ENCODE measurements at regions not wholly inside any gene's neighbourhood (a gene's known extent, or its start where the extent isn't known, plus 50 kb on each side); places are given as distances from the start of the nearest gene placed in this dataset.

DNA sequence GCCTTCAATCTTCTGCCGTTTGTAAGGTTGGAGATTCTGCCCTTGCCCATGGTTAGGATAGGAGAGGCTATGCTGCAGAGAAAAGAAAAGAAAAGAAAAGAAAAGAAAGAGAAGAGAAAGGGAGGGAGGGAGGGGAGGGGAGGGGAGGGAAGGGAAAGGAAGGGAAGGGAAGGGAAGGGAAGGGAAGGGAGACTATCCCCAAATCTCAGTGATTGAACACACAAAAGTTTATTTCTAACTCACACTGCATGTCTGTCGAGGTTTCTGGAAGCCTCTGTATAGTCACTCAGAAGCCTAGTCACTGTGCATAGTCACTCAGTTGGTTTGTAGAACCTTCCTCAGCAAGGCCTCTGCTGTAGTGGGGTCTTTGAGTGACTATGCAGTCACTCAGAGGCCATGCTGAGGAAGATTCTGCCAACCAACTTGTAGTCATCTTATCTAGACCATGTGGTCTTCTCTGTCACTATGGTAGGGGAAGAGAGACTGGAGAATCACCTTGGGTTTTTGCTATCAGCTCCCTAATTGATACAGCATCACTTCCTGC lies 52.3 kb upstream of the ABCC9 start:
- CTCF ChIA-PET = interaction anchor here (12.9 kb wide), 1 partner anchor 295 kb away, joined by 450 read pairs; no protein-coding TSS in a partner anchor
- Histone ChIP-seq H3K9me3 (ENCODE audit: control insufficient read depth, insufficient read depth, low read length) (no peaks in the 10 kb centered on the region), H3K27ac (ENCODE audit: low read depth, low read length) (no peak overlapping the region), H3K27me3 (ENCODE audit: control insufficient read depth, insufficient read depth, low read length) (no peaks in the 10 kb centered on the region), H3K4me3 (ENCODE audit: low read depth, low read length) (no peak overlapping the region)
- no peak for DNase-seq (ENCODE audit: low read depth, low spot score)
- TF ChIP-seq, protein P1, sequence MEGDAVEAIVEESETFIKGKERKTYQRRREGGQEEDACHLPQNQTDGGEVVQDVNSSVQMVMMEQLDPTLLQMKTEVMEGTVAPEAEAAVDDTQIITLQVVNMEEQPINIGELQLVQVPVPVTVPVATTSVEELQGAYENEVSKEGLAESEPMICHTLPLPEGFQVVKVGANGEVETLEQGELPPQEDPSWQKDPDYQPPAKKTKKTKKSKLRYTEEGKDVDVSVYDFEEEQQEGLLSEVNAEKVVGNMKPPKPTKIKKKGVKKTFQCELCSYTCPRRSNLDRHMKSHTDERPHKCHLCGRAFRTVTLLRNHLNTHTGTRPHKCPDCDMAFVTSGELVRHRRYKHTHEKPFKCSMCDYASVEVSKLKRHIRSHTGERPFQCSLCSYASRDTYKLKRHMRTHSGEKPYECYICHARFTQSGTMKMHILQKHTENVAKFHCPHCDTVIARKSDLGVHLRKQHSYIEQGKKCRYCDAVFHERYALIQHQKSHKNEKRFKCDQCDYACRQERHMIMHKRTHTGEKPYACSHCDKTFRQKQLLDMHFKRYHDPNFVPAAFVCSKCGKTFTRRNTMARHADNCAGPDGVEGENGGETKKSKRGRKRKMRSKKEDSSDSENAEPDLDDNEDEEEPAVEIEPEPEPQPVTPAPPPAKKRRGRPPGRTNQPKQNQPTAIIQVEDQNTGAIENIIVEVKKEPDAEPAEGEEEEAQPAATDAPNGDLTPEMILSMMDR (IDR thresholded peaks at IDR 0.05; ENCODE audit: low read depth, low read length) = no peak
- POLR2A ChIA-PET = no interaction called here

DNA sequence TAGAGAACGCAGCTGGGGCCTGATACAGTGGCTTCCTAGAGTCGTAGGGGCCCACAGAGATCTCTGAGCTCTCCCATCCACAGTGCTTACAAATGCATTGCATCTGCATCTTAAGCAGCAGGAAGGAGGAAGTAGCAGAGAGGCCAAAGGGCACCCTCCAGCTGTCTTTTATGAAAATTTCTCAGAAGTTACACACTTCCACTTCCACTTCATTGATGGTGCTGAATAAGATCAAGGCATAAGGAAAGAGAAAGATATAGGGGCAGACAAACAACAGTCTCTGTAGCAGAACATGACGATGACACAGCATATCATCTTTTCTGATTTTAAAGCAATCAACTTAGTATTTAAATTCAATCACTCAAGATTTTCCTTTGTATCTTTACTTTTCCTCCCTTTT lies 51.6 kb upstream of the ABCC9 start:
- H3K9me3 ChIP-seq (ENCODE audit: control insufficient read depth, insufficient read depth, low read length) = no peaks in the 10 kb centered on the region
- ChIA-PET POLR2A (no interaction called here), CTCF (interaction anchor here (12.9 kb wide), 1 partner anchor 295 kb away, joined by 450 read pairs; no protein-coding TSS in a partner anchor)
- DNase-seq (ENCODE audit: low read depth, low spot score) = no peak
- H3K4me3 ChIP-seq (ENCODE audit: low read depth, low read length) = no peak overlapping the region
- no peak overlapping the region for H3K27ac ChIP-seq (ENCODE audit: low read depth, low read length)
- TF ChIP-seq, protein P1 (IDR thresholded peaks at IDR 0.05; ENCODE audit: low read depth, low read length) = no peak
- no peaks in the 10 kb centered on the region for H3K27me3 ChIP-seq (ENCODE audit: control insufficient read depth, insufficient read depth, low read length)

DNA sequence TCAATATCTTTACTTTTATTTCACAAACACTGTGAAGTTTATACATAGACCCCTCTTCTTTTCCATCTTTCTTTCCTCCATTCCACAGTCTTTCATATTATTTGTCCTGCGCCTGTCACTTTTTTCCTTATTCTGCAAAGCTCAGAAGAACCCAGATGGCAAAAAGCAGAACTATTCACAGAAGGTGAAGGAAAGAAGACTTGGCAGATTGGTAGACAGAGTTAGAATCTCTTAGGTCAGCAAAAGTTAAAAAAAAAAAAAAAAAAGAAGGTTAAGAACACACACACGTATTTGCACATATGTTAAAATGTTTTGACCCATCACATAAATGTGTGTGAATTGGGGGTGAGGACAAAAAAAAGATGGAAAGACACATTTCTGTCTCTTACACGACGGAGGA lies 50.3 kb upstream of the ABCC9 start:
- Histone ChIP-seq H3K4me3 (ENCODE audit: low read depth, low read length) (no peak overlapping the region), H3K27ac (ENCODE audit: low read depth, low read length) (no peak overlapping the region), H3K9me3 (ENCODE audit: control insufficient read depth, insufficient read depth, low read length) (no peaks in the 10 kb centered on the region), H3K27me3 (ENCODE audit: control insufficient read depth, insufficient read depth, low read length) (no peaks in the 10 kb centered on the region)
- no peak for DNase-seq (ENCODE audit: low read depth, low spot score)
- ChIA-PET POLR2A (interaction anchor here (0.6 kb wide), 1 partner anchor 536 kb away, joined by 3 read pairs; no protein-coding TSS in a partner anchor), CTCF (interaction anchor here (0.7 to 12.9 kb wide), 9 partner anchors 8 to 451 kb away, joined by 3 to 450 read pairs (median 6); no protein-coding TSS in a partner anchor)
- TF ChIP-seq, protein P1 (IDR thresholded peaks at IDR 0.05; ENCODE audit: low read depth, low read length) = no peak
